GM10248 (cell line): ENCODE measurements at regions not wholly inside any gene's neighbourhood (a gene's known extent, or its start where the extent isn't known, plus 50 kb on each side); places are given as distances from the start of the nearest gene placed in this dataset.

Source experiments
- CTCF ChIA-PET: fragments of 300-600 bp; sonication (Branson Sonifier 250); formaldehyde crosslinking; extraction: SDS; loops from one replicate; lab custom pipeline; 2021; ENCODE audit warnings: antibody characterized with exemption; lab: Yijun Ruan, JAX
- POLR2A ChIA-PET: fragments of 350-650 bp; sonication (Branson Sonifier 250); formaldehyde crosslinking; extraction: SDS; loops from one replicate; lab custom pipeline; 2020; ENCODE audit warnings: antibody characterized with exemption; lab: Yijun Ruan, JAX
- DNase-seq: peaks from one replicate; pipeline ENCODE4 v3.0.0; 2012; ENCODE audit errors: extremely low spot score
- TF ChIP-seq, protein P1 (sequence below): IDR thresholded peaks from 2 replicates; pipeline ENCODE4 v1.5.1; 2012; ENCODE audit warnings: mild to moderate bottlenecking, low read depth; ENCODE audit errors: extremely low read depth, missing control alignments, control extremely low read depth

- CTCF ChIA-PET, result no interaction called here
- TF ChIP-seq, protein P1, sequence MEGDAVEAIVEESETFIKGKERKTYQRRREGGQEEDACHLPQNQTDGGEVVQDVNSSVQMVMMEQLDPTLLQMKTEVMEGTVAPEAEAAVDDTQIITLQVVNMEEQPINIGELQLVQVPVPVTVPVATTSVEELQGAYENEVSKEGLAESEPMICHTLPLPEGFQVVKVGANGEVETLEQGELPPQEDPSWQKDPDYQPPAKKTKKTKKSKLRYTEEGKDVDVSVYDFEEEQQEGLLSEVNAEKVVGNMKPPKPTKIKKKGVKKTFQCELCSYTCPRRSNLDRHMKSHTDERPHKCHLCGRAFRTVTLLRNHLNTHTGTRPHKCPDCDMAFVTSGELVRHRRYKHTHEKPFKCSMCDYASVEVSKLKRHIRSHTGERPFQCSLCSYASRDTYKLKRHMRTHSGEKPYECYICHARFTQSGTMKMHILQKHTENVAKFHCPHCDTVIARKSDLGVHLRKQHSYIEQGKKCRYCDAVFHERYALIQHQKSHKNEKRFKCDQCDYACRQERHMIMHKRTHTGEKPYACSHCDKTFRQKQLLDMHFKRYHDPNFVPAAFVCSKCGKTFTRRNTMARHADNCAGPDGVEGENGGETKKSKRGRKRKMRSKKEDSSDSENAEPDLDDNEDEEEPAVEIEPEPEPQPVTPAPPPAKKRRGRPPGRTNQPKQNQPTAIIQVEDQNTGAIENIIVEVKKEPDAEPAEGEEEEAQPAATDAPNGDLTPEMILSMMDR, result no peak
- no peak for DNase-seq
- POLR2A ChIA-PET, result no interaction called here
Measured at GRCh38 chr12:118727196-118727978, 254.0 kb upstream of the SRRM4 start.

DNA sequence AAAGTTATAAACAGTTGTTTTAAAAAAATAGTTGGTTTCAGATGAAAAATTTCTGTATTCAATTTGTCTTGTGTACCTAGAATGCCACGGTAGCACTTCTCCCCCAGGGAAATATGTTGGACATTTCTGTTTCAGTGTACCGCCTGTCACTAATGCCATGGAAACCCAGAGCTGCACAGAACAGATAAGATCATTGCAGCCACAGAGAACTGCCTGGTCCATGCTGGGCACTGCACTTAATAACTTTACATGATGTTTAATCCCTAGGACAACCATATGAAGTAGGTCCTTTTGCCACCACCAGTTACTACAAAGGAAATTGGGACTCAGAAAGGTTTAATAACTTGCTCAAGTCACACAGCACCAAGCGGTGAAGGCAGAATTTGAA lies 253.4 kb upstream of the SRRM4 start:
- POLR2A ChIA-PET, result no interaction called here
- TF ChIP-seq, protein P1, result no peak
- no peak for DNase-seq
- CTCF ChIA-PET, result no interaction called here

- CTCF ChIA-PET, result interaction anchor here (1.1 to 1.6 kb wide), 3 partner anchors 9 to 20 kb away, joined by 3 to 4 read pairs (median 3); no protein-coding TSS in a partner anchor
- POLR2A ChIA-PET, result no interaction called here
Measured at GRCh38 chr12:118734266-118734665, 247.1 kb upstream of the SRRM4 start.

GRCh38 chr12:118737985-118738540 lies 243.3 kb upstream of the SRRM4 start:
- CTCF ChIA-PET, result interaction anchor here (1.2 to 2.6 kb wide), 2 partner anchors 13 to 21 kb away, joined by 3 to 6 read pairs; no protein-coding TSS in a partner anchor
- POLR2A ChIA-PET, result no interaction called here
- TF ChIP-seq, protein P1, result no peak
- no peak for DNase-seq

More at GRCh38 chr12:118734266-118734665, 247.1 kb upstream of the SRRM4 start:
- TF ChIP-seq, protein P1, result no peak
- DNase-seq, result no peak

- TF ChIP-seq, protein P1, result no peak
- DNase-seq, result no peak
- POLR2A ChIA-PET, result no interaction called here
- CTCF ChIA-PET, result no interaction called here
Measured at GRCh38 chr12:118741194-118741593, 240.1 kb upstream of the SRRM4 start.

DNA sequence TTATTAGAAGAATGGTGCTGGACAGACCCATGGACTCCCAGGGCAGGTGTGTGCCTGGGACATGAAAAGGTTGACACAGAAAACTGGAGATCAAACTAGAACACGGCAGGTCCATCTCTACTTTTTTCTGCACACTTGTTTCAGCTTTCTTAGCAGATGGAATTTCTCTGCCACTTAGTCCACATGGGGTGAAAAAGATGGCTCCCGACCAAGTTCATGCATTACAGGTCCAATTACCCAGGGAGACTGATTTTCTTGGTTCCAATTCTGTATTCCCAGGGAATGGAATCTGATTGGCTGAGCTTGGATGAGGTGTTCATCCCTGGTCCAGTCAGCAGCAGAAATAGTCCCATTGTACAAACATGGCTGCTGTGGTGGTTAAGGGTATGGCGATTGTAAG lies 238.9 kb upstream of the SRRM4 start:
- TF ChIP-seq, protein P1, result no peak
- ChIA-PET CTCF (no interaction called here), POLR2A (no interaction called here)
- DNase-seq, result no peak
